ENCODE measurements at regions not wholly inside any gene's neighbourhood (a gene's known extent, or its start where the extent isn't known, plus 50 kb on each side); places are given as distances from the start of the nearest gene placed in this dataset. TPM values are rescaled to one million over a fixed set of nuclear protein-coding genes. Genes with fewer than 3 reads are reported as not detected.

DNA sequence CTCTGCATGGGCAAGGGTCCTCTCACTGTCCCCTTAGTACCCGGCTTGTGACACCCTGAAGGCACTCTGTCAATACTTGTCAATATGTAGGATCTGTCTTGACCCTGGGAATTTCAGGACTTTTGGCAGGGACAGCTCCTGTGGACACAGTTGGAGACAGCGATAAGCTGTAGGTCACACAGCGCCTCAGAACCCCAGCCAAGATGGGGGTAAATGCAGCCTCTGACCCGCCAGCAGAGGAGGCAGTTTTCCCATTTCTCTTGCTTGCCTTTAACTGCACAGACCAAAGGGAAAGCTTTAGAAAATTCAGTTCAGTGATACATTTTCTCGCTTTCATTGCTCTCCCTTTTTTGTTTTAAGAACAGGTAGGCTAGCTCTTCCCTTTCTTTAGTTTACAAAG lies 54.8 kb upstream of the KLHL29 start:
- no peaks in the 10 kb centered on the region for H3K36me3 ChIP-seq (ENCODE audit: control insufficient read depth, insufficient read depth, low read length)
- DNase-seq (ENCODE audit: low read depth), result no peak
- H3K27me3 ChIP-seq (ENCODE audit: control insufficient read depth, insufficient read depth, low read length), result no peaks in the 10 kb centered on the region
- ChIA-PET CTCF (interaction anchor here (1.9 kb wide), 1 partner anchor 21 kb away, joined by 10 read pairs; no protein-coding TSS in a partner anchor), POLR2A (no interaction called here)
- H3K4me3 ChIP-seq (ENCODE audit: low read depth, low read length), result no peak overlapping the region
- TF ChIP-seq, protein P1, sequence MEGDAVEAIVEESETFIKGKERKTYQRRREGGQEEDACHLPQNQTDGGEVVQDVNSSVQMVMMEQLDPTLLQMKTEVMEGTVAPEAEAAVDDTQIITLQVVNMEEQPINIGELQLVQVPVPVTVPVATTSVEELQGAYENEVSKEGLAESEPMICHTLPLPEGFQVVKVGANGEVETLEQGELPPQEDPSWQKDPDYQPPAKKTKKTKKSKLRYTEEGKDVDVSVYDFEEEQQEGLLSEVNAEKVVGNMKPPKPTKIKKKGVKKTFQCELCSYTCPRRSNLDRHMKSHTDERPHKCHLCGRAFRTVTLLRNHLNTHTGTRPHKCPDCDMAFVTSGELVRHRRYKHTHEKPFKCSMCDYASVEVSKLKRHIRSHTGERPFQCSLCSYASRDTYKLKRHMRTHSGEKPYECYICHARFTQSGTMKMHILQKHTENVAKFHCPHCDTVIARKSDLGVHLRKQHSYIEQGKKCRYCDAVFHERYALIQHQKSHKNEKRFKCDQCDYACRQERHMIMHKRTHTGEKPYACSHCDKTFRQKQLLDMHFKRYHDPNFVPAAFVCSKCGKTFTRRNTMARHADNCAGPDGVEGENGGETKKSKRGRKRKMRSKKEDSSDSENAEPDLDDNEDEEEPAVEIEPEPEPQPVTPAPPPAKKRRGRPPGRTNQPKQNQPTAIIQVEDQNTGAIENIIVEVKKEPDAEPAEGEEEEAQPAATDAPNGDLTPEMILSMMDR (IDR thresholded peaks at IDR 0.05; ENCODE audit: insufficient read depth, low read depth, low read length), result no peak

Small RNA genes lying in the stretch of these regions (small RNA-seq; reads per million reads assigned to genes)
- gene AC099799.1 (ENCODE audit: insufficient read length, low read depth, low replicate concordance), result not detected
- gene RN7SL117P (ENCODE audit: insufficient read length, low read depth, low replicate concordance), result not detected
- not detected for gene RNA5SP87 (ENCODE audit: insufficient read length, low read depth, low replicate concordance)

Measured in BJ (cell line).